Fibroblast of skin of right biceps (primary cell): ENCODE measurements at regions not wholly inside any gene's neighbourhood (a gene's known extent, or its start where the extent isn't known, plus 50 kb on each side); places are given as distances from the start of the nearest gene placed in this dataset.
A peak's percentile ranks its signal among the peaks of the same experiment; 100 is the strongest.

Experiments
- DNase-seq: peaks from one replicate; pipeline ENCODE4 v3.0.0-alpha.2; 2013

DNA sequence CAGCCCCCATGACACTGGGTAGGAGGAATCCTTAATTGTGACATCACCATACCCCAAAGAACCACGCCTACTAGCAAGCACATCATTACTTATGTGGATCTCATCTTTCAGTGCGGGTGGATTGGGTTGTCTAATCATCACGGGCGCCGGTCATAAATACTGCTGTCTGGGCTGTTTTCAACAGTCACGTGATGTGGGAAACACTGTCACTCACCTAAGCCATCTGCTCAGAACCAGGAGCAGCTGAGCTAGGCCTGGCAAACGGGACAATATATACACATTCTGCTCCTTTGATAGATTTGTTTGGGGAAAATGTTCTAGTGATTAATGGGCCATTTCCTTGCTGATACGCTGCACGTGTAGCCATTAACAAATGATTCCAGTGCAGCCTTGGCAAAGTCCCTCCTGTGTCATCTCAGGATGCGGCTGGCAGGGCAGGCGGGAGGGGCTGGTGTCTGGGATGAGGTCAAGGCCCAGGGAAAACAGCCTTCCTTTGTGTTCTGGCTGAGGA, 145.9 kb upstream of the COPS8 start:
- DNase-seq, result peak; percentile 90

DNA sequence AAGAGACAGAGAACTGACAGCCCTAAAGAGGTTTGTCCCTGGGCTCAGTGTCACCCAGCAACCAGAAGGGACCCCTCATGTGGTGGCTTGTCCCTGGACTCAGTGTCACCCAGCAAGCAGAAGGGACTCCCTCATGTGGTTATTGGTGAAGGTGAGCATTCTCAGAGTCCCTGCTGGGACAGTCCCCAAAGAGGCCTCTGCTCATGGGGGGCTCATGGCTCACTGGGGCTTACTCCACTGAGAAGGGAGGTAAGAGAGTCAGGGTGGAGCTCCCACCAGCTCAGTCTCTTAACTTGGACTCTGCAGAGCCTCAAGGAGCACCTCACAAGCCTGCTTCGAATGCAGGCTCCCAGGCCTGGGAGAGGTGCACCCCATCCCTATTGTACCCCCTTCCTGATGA, 145.2 kb upstream of the COPS8 start:
- no peak for DNase-seq

DNA sequence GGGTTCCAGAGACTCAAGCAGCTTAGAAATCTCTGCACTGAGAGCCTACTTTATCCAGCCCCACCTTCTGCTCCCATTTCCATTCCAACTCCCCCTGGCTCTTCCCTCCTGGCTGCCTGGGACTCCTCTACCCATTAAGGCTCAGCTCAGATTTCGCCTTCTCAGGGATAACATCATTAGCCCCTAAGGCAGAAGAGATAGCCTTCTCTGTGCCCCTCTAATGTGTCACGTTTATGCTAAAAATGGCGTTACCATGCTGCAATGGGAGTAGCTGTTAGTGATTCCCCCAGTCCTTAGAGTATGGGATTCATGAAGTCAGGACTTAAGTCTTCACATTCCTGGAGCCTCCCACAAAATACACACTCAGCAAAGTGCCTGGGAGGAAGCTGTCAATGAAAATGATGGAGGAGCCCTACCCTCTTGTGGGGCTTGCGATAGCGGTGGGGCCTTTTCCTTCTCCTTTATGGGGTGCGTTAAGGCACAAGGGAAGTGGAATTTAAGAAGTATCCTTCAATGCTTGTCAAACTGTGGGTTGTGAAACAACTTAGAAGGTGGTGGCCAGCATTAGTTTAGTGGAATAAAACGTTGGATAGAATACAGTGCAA, 144.7 kb upstream of the COPS8 start:
- DNase-seq, result peak; percentile 23

DNA sequence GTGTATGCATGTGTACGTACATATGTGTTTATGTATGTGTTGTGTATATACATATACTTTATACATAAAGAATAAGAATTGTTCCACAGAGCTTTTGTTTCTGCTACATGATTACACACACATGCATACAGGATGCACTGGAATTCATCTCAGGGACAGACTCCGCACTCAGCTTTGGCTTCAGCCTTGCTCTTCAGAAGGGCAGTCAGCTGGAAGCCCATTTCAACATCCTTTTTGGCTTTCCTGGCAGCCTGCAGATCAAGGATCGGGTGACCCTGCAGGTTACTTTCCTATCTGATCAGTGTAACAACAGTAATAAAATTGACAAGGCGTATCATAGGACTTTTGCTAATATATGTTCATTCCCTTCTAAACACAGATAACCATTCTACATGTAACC, 144.1 kb upstream of the COPS8 start:
- no peak for DNase-seq

DNA sequence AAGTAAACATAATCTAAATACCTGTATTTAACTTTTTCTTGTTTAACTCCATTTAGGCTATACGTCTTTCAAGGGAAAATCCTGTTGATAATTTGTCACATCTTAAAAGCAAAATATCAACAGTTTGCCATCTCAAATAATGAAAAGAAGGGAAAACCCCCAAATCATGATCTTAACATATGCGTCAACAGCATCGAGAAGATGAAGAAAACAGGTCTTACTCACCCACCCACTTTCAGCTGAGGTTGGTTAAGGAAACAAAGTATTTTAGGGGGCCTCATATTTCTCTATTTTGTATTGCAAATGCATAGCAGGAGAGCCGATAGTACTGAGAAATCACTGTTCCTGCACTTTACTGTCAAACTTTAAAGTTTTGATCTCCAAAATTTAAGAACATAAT, 143.1 kb upstream of the COPS8 start:
- DNase-seq, result no peak

DNA sequence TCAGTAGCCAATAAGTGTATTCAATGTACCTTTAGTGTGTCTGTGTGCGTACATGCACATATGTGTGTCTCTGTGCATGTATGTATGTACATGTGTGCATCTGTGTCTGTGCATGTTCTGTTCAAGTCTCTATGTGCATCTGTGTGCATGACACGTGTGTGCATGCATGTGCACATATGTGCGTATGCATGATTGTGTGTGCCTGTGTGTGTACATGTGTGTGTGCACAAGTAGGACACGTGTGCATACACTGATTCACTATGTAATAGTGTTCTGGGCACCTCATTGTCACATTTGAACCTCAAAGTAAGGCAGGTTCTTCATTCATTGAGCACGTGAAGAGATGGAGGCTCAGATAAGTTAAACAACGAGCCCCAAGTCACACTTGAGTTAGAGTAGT, 142.6 kb upstream of the COPS8 start:
- no peak for DNase-seq

DNA sequence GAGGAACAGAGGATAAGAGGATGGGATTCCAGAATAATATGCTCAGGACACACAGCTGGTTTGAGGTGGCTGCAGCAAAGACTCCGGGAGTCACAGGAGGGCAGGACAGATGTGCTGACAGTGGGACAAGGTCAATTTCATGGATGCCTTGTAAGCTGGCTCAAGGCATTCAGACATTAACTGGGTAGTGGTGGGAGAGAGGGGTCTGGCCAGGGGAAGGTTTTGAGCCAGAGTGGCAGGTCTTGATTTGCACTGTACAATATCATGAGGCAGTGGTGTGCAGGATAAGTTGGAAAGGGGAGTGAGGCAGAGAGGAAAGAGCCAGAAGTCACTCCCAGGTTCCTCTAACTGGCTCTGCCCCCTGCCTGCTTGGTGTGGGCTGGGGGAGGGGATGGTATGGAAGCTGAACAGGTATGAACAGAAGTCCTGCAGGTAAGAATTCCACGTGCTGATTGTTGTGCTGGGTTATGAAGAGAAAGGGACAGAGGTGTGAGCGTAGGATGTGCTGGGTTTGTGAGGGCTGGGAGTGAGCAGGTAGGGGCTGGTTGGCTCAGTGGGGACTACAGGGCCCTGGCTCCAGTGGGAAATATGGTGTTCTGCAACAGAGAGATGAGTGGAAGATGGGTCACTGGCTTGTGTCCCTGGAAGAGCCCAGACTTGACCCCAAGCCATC, 141.7 kb upstream of the COPS8 start:
- no peak for DNase-seq

DNA sequence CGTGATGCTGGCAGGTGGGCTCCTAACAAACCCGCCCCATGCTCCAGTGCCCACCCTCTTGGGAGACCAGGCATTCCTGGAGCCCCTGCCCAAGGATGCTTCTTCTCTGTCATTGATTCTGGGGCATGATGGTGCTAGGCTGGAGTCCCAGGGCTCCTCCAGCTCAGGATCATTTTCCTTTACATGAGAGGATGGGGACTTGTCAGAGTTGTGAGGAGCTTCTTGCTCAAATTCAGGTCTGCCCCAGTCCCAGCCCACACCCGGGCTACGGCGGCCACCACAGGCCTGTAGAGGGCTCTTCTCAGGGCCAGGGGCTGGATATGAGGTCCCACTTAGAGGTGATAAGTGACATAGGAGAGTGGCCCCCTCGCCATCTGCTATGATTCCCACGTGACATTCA, 141.1 kb upstream of the COPS8 start:
- no peak for DNase-seq

DNA sequence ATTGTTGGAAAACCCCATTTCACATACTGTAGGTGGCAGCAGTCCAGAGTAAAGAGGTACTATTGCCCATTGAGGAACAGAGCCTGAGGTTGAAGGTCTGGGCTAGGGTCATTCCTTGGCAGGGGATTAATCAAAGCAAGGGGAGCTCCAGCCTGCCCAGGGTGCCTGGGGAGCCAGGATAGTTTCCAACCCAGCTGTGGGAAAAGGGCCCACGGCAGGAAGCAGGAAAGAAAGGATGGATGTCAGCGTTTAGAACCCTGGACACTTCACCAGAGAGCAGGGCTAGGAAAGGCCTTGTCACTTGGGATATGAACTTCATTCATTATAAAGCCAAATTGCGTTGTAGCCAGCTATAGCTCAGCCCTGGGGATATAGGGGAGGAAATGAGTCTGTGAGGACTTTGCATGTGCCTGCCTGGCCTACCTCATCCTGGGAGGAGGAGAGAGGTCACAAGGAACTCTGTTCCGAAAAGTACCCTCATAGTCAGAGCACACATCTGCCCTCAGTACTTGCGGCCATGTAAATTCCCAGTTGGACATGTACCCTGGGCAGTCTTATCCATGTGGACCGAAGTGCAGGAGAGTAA, 140.2 kb upstream of the COPS8 start:
- no peak for DNase-seq

DNA sequence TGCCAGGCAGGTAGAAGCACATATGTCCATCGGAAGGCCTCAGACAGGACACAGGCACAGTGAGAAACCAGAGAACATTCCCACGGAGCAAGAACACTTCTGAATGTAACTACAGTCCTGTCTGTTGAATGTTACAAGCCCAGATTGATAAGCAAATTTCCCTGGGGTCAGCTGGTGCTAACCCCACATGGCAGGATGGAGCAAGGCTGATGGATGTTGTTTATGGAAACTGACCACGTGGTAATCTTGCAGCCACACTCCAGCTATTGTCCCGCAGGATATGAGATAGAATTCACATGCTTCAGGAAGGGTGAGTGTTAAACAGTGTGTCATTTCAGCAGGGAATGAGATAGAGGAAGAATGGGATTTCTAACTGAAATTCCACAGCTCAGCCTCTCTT, 138.8 kb upstream of the COPS8 start:
- DNase-seq, result no peak

DNA sequence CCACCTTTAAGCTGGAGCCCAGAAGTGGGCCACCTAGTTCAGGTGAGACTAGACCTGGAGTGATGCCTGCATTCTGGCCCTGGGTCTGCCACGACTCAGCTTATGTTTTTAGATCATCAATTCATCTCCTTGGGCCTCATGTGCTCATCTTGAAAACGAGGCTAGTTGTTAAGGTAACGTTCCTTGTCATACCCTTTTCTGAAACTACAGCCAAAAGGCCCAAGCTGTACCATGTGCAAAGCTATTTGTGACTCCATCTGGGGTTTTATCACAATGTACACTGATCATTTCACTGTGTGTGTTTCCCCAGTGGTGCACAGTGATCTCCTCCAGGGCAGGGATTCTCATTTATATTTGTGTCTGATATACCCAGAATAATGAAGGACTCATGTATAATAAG, 138.4 kb upstream of the COPS8 start:
- no peak for DNase-seq

DNA sequence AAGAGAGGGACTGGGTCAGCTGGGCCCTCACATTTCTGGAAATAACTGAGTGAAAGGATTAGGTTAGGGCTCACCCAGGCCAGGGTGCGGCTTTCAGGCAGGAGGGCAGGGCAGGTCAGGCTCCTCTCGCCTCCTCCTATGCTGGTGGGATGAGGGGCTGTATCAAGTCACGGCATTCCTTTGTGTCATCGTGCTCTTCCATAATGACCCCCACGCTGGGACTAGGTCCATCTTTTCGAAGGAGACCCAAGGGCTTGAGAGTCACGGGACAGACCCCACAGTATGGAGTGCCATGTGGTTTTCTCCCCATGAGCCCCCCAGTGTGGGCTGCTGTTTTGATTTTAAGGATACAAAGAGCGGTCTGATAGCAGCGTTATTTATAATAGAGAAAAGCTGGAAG, 137.8 kb upstream of the COPS8 start:
- DNase-seq, result no peak

DNA sequence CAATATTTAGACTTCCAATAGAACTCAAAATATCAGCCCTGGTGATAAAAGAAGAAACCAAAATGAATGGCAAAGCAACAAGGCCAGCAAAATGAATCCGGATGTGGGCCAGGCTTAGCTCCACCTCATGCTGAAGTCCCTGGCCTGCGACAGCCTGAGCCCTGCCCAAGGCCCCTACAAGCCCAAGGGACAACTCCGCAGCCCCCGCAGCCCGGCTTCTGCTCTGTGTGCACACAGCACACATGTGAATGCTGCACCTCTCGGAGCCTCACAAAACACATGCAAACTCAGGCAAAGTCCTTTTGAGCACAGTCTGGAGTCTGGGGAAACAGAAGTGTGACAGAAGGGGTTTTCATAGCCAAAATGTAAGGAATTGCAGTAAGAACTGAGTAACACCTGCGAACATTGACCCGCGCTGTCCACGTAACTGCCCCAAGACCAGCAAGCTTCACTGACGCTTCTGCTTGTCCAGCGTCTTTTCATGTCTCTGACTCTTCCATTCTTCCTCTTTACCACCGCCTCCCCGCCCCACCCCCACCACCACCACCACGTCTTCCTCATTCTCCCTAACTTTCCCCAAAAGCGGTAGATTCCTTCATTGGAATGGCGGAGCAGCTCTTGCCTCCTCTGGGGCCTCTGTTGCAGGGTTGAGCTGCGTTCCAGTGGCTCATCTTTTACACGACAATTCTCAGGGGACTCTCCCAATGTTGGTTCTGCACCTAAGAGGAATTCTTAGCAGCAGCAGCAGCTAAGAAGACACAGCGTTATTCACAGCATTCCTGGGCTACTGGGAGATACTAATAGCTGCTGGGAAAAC, 136.4 kb upstream of the COPS8 start:
- peak; percentile 18 for DNase-seq

DNA sequence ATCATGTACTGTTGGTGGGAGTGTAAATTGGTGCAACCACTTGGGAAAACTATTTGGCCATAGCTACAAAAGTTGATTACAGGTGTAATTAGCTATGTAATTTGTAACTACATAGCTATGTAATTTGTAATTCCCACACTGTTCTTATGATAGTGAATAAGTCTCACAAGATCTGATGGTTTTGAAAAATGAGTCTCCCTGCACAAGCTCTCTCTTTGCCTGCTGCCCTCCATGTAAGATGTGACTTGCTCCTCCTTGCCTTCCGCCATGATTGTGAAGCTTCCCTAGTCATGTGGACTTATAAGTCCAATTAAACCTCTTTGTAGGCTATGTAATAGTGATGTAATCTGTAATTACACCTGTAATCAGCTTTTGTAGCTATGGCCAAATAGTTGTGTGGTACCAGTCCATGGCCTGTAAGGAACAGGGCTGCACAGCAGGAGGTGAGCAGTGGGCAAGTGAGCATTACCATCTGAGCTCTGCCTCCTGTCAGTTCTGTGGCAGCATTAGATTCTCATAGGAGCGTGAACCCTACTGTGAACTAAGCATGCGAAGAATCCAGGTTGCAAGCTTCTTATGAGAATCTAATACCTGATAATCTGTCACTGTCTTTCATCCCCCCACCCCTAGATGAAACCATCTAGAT, 133.7 kb upstream of the COPS8 start:
- DNase-seq, result no peak

DNA sequence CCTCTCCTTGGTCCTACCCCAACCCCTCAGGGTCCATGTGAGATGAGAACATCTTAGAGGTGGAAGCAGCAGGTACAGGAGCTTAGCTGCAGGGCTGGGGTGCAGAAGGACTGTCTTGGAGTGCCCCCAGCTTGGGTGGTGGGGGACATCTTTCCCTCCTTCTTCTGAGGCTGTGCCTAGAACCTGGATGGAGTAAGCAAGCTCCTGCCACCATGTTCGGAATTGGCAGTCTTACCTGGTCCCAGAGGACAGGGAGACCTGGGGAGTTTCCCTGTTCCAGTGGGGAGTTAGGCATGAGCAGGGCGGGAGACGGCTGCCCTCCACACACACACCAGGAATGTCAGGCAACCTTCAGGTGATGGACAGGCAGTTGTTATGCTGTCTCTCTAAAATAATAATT, 131.0 kb upstream of the COPS8 start:
- DNase-seq, result no peak

DNA sequence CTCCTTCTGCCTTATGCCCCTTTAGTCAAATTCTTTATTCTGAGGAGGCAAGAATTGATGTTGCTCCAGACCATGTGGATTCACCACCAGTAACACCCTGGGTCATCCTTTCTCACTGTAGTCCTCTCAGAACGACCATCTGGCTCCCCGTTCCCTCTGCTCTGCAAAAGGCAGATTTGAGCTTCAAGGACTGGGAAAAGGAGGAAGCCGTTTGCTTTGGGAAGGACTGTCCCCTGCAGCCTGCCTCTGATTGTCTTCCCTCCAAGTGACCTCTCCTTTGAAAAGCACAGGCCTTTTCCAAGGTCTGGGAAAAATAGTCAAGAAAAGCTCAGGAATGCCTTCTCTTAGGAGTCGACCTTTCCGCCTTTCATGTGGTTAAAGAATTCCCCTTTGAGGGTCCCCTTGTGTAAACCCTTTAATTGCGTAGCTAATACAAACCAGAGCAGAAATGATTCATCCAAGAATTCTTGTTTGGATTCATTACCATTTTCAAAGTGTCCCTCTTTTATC, 130.1 kb upstream of the COPS8 start:
- DNase-seq, result peak; percentile 62

DNA sequence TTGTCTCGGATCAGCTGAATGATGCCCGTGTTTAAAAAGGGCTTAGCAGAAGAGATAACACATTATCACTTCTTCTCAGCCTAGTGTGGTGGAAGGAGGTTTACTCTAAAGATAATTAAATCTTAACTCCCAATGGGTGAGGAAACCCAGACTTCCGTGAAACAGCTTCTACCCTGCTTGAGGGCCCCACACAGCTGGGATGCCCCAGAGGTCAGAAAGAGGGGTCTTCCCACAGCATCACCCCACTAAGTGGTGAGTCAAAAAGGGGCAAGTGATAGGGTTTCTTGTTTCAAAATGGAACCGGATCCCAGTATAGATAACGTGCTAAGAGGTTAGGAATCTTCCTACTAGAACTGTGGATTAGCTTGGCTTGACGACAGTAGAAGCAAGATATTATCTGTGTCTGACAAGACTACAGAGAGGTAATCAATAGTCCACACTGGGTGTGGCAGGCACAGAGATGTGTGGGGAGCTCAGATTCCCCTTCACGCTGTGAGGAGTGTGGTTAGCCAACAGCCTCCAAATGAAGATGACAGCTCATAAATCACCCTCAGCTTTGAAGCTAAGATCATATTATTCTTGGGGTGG, 129.6 kb upstream of the COPS8 start:
- peak; percentile 45 for DNase-seq

DNA sequence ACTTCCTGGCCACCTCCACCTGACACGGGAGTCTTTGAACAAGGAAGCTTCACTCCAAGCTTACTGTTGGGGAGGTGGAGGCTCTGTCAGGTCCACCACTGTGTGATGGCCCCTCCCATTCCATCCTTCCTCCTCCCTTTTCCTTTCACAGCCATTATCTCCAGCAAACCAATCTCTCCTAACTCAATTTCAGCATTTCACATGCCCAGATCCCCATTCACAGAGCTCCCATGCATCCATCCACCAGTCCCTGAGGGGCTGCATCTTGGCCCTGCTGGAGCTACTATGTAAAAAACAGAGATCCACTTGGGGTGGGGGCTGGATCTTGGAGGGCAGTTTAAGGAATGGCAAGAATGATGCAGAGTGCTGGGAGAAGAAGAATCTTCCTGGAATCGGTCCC, 129.0 kb upstream of the COPS8 start:
- DNase-seq, result no peak

DNA sequence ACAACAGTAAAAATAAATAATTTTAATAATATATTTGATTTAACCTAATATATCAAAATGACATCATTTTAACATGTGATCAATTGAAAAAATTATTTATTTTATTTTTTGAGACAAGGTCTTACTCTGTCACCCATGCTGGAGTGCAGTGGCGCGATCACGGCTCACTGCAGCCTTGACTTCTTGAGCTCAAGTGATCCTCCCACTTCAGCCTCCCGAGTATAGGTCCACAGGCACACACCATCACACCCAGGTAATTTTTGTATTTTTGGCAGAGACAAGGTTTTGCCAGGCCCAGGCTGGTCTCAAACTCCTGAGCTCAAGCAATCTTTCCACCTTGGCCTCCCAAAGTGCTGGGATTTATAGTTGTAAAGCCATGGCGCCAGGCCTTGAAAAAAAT, 126.7 kb upstream of the COPS8 start:
- no peak for DNase-seq

DNA sequence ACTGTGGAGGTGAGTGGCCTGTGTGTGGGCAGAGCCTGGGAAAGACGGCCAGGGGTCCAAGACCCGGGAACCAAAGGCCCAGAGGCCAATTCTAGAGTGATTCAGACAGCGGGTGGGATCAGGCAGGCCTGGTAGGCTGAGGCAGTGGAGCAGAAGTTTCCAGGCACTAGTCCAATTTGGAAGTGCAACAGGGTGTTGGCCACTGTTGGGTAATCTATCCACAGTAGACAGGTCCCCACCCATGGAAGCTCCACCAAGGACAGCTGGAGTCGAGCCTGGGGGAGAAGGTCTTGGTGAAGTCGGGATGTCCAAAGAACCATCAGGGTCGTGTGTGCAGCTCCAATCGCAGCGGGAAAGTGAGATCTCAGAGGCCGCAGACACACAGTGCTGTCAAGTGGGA, 125.8 kb upstream of the COPS8 start:
- no peak for DNase-seq

DNA sequence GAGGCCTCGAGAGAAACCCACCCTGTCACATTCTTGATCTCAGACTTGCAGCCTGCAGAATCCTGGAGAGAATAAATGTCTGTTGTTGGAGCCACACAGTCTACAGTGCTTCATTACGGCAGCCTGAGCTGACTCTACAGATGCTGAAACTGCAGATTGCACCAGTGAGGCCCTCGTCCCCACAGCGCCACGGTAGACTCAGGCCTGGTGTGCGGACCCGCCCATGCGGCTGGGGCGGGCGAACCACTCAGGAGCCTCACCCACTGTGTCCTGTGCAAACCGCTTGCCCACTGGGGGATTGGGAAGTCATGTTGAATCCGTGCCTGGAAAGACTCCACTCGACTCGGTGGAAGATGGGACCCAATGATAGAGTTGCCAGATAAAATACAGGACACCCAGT, 125.2 kb upstream of the COPS8 start:
- no peak for DNase-seq

DNA sequence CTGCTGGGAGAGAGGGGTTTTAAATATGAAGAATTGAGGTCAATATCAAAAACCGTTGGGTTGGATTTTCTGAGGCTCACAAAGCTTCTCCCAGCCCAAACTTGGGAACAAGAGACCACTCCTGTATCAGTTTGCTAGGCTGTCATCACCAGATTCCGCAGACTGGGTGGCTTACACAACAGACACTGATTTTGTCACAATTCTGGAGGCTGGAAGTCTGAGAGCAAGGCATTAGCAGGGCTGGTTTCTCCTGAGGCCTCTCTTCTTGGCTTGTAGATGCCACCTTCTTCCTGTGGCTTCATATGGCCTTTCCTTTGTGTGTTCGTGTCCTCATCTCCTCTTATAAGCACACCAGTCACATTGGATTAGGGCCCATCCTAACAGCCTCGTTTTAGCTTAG, 122.9 kb upstream of the COPS8 start:
- DNase-seq, result no peak
